Neural progenitor cell (in vitro differentiated cells): ENCODE measurements at regions not wholly inside any gene's neighbourhood (a gene's known extent, or its start where the extent isn't known, plus 50 kb on each side); places are given as distances from the start of the nearest gene placed in this dataset.

ENCODE experiments used
- CTCF ChIP-seq: fragments of 200-600 bp; sonication (generic); IDR thresholded peaks from 2 replicates; pipeline ENCODE4 v1.5.1; 2017; ENCODE audit warnings: antibody characterized with exemption, mild to moderate bottlenecking
- EZH2 ChIP-seq: fragments of 200-600 bp; sonication (generic); IDR thresholded peaks from 2 replicates; pipeline ENCODE4 v1.6.1; 2017; ENCODE audit warnings: antibody characterized with exemption, mild to moderate bottlenecking, moderate library complexity
- EZH2phosphoT487 ChIP-seq: fragments of 200-600 bp; sonication (generic); IDR thresholded peaks from 2 replicates; pipeline ENCODE4 v1.6.1; 2017; ENCODE audit warnings: antibody characterized with exemption

DNA sequence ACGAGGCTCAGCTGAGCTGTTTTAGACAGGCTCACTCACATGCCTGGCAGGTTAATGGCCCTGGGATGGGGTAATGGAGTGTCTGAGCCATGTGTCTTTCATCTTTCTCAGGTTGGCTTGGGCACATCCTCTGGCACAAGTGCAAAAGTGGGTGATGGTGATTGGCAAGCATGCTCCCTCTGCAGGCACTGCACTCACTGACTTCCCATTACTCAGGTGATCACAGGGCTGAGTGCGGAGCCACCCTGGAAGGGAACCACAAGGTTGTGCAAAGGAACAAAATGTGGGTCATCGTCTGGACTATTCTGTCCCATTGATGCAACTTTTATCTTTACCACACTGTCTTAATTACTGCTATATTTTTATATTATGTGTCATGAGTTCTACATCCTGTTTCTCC, 244.1 kb upstream of the AKR1E2 start:
- no peak for TF ChIP-seq EZH2phosphoT487
- TF ChIP-seq EZH2: no peak
- TF ChIP-seq CTCF: no peak
